Testis (tissue), 2 donors: ENCODE measurements at regions not wholly inside any gene's neighbourhood (a gene's known extent, or its start where the extent isn't known, plus 50 kb on each side); places are given as distances from the start of the nearest gene placed in this dataset.

Experiments
- DNase-seq: peaks from one replicate; pipeline ENCODE4 v3.0.0-alpha.2; 2019
- H3K27ac ChIP-seq, 2 donors: fragments of 200-600 bp; sonication (generic); one replicate each; pipeline ENCODE4 v1.5.1; 2019
- H3K27me3 ChIP-seq: fragments of 200-600 bp; sonication (generic); one replicate; pipeline ENCODE4 v1.5.1; 2019
- H3K36me3 ChIP-seq: fragments of 200-600 bp; sonication (generic); one replicate; pipeline ENCODE4 v1.5.1; 2017; ENCODE audit warnings: low read depth; ENCODE audit errors: missing control alignments
- H3K4me1 ChIP-seq: fragments of 200-600 bp; sonication (generic); one replicate; pipeline ENCODE4 v1.5.1; 2019
- H3K4me3 ChIP-seq, 2 donors: fragments of 200-600 bp; sonication (generic); one replicate each; pipeline ENCODE4 v1.5.1; 2017 to 2019
- H3K9me3 ChIP-seq: fragments of 200-600 bp; sonication (generic); one replicate; pipeline ENCODE4 v1.5.1; 2017
- POLR2A ChIP-seq: fragments of 450-650 bp; IDR thresholded peaks from one replicate; pipeline ENCODE4 v1.6.1; 2017; ENCODE audit warnings: antibody characterized with exemption, mild to moderate bottlenecking, moderate library complexity
- WGBS, 2 donors: methylation state at CpG; one replicate each; pipeline ENCODE4 v1.1.5; 2018; 5-methylcytosine and 5-hydroxymethylcytosine counted together
- intact Hi-C: fragments of 100-400 bp; cut with DNase I; formaldehyde crosslinking; loops from one replicate; pipeline ENCODE4 v1.15.1; 2023; ENCODE audit warnings: low total_unique reads
- TF ChIP-seq, protein P1 (sequence below), 3 experiments: fragments of 450-650 bp in 2 of 3; fragments of 200-600 bp in 1 of 3; sonication (generic) in 1 of 3; IDR thresholded peaks; one replicate each; pipeline ENCODE4 v1.5.1; 2016 to 2019; ENCODE audit warnings: antibody characterized with exemption in 3 of 3, mild to moderate bottlenecking in 2 of 3, moderate library complexity in 1 of 3

DNA sequence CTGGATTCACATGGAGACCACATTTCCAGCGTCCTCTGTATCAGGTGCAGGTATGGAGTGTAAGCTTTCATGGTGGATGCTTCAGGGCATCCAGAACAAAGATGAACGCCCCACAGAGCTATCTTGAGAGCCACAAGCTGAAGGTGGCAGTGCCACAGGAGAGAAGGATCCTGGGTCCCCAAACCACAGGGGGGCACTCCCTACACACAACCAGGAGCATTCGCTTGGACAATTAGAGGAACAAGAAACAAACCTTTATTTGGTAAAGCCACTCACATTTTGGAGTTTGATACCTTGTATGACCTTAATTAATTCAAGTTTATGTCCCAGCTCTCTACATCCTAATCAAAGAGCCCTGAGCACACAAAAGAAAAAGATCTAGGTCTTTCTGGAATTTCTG, 406.3 kb downstream of the PREX1 start:
- intact Hi-C loops, result no loop called here
- no peak for TF ChIP-seq POLR2A
- TF ChIP-seq, protein P1, sequence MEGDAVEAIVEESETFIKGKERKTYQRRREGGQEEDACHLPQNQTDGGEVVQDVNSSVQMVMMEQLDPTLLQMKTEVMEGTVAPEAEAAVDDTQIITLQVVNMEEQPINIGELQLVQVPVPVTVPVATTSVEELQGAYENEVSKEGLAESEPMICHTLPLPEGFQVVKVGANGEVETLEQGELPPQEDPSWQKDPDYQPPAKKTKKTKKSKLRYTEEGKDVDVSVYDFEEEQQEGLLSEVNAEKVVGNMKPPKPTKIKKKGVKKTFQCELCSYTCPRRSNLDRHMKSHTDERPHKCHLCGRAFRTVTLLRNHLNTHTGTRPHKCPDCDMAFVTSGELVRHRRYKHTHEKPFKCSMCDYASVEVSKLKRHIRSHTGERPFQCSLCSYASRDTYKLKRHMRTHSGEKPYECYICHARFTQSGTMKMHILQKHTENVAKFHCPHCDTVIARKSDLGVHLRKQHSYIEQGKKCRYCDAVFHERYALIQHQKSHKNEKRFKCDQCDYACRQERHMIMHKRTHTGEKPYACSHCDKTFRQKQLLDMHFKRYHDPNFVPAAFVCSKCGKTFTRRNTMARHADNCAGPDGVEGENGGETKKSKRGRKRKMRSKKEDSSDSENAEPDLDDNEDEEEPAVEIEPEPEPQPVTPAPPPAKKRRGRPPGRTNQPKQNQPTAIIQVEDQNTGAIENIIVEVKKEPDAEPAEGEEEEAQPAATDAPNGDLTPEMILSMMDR (IDR thresholded peaks at IDR 0.05), result no peak

DNA sequence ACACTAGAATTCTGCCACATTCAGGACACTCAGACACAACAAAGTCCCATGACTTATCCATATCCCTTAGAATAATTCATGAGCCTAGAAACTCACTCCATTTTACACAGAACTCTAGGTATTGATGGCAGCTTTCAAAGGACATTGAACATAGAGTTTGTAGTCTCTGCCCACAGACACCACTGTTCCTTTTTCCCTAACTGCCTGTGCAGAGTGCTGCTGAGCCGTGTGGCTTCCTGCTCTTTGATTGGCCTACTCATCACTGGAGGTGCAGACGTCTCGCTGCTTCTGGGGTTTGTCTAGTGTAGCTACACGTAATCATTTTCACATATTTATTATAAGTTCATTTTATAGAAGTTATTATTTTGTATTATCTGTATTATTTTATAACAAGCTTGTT, 407.6 kb downstream of the PREX1 start:
- H3K27me3 ChIP-seq, result no peaks in the 10 kb centered on the region
- intact Hi-C loops, result no loop called here
- WGBS, 2 donors, result 88 to 92% methylated on average over 4 of the region's 4 CpGs

More for the DNA sequence above, 406.3 kb downstream of the PREX1 start:
- no peak overlapping the region for H3K27ac ChIP-seq
- H3K4me1 ChIP-seq, result no peaks in the 10 kb centered on the region
- no peak overlapping the region for H3K4me3 ChIP-seq
- no peak for DNase-seq
- no peaks in the 10 kb centered on the region for H3K9me3 ChIP-seq
- H3K27me3 ChIP-seq, result no peaks in the 10 kb centered on the region
- H3K36me3 ChIP-seq, result no peaks in the 10 kb centered on the region
- 85 to 92% methylated on average over 3 of the region's 3 CpGs for WGBS, 2 donors

DNA sequence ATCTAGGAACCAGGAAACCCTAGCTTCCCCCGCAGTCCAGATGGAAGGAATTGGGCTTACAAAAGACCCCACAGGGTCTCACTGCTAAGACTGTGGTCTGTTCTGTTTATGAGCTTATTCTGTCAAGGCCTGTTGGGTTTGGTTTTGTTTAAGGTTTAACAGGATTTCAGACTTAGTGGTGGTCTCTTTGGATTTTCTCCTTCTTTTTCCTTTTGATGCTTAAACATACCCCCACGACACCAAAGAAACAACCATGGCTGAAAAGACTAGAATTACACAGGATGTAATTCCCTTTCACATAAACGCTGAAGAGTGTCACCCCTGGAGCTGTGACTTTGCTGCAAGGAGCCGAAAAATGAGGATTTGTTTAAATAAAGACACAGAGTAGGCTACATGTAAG, 408.6 kb downstream of the PREX1 start:
- Histone ChIP-seq H3K27ac (no peak overlapping the region), H3K27me3 (no peaks in the 10 kb centered on the region), H3K36me3 (no peaks in the 10 kb centered on the region), H3K4me3 (no peak overlapping the region), H3K9me3 (no peaks in the 10 kb centered on the region), H3K4me1 (no peaks in the 10 kb centered on the region)
- 92 to 94% methylated on average over 4 of the region's 4 CpGs for WGBS, 2 donors
- TF ChIP-seq, protein P1 (IDR thresholded peaks at IDR 0.05), result no peak
- no peak for TF ChIP-seq POLR2A
- intact Hi-C loops, result no loop called here
- no peak for DNase-seq

More for the DNA sequence above, 407.6 kb downstream of the PREX1 start:
- no peak overlapping the region for H3K27ac ChIP-seq
- no peak for DNase-seq
- H3K4me3 ChIP-seq, result no peak overlapping the region
- no peak for TF ChIP-seq POLR2A
- TF ChIP-seq, protein P1 (IDR thresholded peaks at IDR 0.05), result no peak
- no peaks in the 10 kb centered on the region for H3K4me1 ChIP-seq
- H3K9me3 ChIP-seq, result no peaks in the 10 kb centered on the region
- H3K36me3 ChIP-seq, result no peaks in the 10 kb centered on the region

DNA sequence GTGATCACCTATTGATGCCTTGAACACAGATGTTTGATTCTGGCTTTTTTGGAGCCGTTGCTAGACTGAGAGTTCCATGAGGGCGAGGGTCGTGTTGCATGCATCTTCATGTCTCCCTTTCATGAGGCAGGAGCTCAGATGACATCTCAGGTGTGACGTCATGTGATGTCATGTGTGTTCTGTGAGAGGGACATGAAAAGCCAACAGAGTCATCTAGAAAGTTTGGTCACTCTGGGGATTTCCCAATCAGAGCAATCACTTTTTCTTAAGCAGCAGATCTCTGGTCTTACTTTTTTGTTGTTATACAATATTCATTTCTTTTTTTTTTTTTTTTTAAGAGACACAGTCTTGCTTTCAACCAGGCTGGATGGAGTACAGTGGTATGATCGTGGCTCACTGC, 411.8 kb downstream of the PREX1 start:
- no peak for TF ChIP-seq POLR2A
- TF ChIP-seq, protein P1 (IDR thresholded peaks at IDR 0.05), result no peak
- no peak for DNase-seq

DNA sequence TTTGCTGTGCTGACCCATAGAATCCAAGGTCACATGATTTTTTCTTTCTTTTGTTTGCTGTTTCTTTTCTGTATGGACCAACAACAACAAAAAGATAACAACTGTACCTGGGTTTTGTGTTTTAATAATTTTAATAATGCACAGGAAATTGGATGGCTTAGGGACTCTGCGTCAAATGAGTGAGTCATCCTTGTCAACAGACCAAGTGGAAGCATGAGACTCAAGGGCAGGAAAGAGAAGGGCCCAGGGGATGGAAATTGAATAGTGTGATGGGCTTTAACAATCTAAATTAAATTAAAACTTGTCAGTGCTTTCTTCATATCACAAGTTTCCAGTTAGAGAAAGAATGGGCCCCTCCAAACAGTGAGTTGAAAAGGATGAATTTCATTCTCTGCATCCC, 413.0 kb downstream of the PREX1 start:
- H3K36me3 ChIP-seq, result no peaks in the 10 kb centered on the region
- no peak for DNase-seq
- no peak overlapping the region for H3K4me3 ChIP-seq
- no peak overlapping the region for H3K27ac ChIP-seq
- no peaks in the 10 kb centered on the region for H3K9me3 ChIP-seq
- WGBS, 2 donors, result 83 to 93% methylated on average over 1 of the region's 1 CpG
- no peaks in the 10 kb centered on the region for H3K4me1 ChIP-seq
- TF ChIP-seq, protein P1 (IDR thresholded peaks at IDR 0.05), result no peak
- no peak for TF ChIP-seq POLR2A
- intact Hi-C loops, result no loop called here
- H3K27me3 ChIP-seq, result no peaks in the 10 kb centered on the region

More for the DNA sequence above, 411.8 kb downstream of the PREX1 start:
- no peaks in the 10 kb centered on the region for H3K27me3 ChIP-seq
- H3K4me3 ChIP-seq, result no peak overlapping the region
- intact Hi-C loops, result no loop called here
- WGBS, 2 donors, result 73 to 91% methylated on average over 5 of the region's 5 CpGs
- H3K4me1 ChIP-seq, result no peaks in the 10 kb centered on the region
- H3K36me3 ChIP-seq, result no peaks in the 10 kb centered on the region
- H3K27ac ChIP-seq, result no peak overlapping the region
- H3K9me3 ChIP-seq, result no peaks in the 10 kb centered on the region
